WTC11 (cell line): ENCODE measurements at regions not wholly inside any gene's neighbourhood (a gene's known extent, or its start where the extent isn't known, plus 50 kb on each side); places are given as distances from the start of the nearest gene placed in this dataset.

Experiments
- ATAC-seq: fragments of 200-7000 bp; cut with Tn5 transposase; 2 replicates; pipeline ENCODE4 v1.10.0; 2021; ENCODE audit warnings: mild to moderate bottlenecking, moderate library complexity
- CTCF ChIA-PET: fragments of 300-600 bp; sonication (Branson Sonifier 250); formaldehyde crosslinking; loops from one replicate; lab custom pipeline; 2021; ENCODE audit warnings: antibody characterized with exemption; lab: Charles Lee
- POLR2A ChIA-PET: fragments of 350-600 bp; sonication (Branson Sonifier 250); formaldehyde crosslinking; loops from one replicate; lab custom pipeline; 2021; ENCODE audit warnings: antibody characterized with exemption; lab: Charles Lee
- DNase-seq: peaks from one replicate; pipeline ENCODE4 v3.0.0; 2021; ENCODE audit warnings: low spot score
- H3K27ac Mint-ChIP-seq: 2 replicates; pipeline ENCODE4 v1.8.0; 2021; ENCODE audit warnings: mixed read lengths
- H3K27me3 Mint-ChIP-seq: 2 replicates; pipeline ENCODE4 v1.8.0; 2021; ENCODE audit warnings: low read depth, mild to moderate bottlenecking, moderate library complexity, mixed read lengths
- H3K36me3 Mint-ChIP-seq: 2 replicates; pipeline ENCODE4 v1.8.0; 2021; ENCODE audit warnings: mixed read lengths
- H3K4me1 Mint-ChIP-seq: 2 replicates; pipeline ENCODE4 v1.8.0; 2022; ENCODE audit warnings: mixed read lengths
- H3K4me3 Mint-ChIP-seq: 2 replicates; pipeline ENCODE4 v1.8.0; 2021; ENCODE audit warnings: mild to moderate bottlenecking, moderate library complexity, mixed read lengths
- H3K9me3 Mint-ChIP-seq: 2 replicates; pipeline ENCODE4 v1.8.0; 2021; ENCODE audit warnings: mixed read lengths
- AFF4 ChIP-seq: sonication (generic); formaldehyde crosslinking; IDR thresholded peaks from 2 replicates; pipeline ENCODE4 v1.8.1; 2023; ENCODE audit warnings: mild to moderate bottlenecking, missing genetic modification reagents, borderline replicate concordance
- ATF1 ChIP-seq: sonication (generic); formaldehyde crosslinking; IDR thresholded peaks from 2 replicates; pipeline ENCODE4 v1.8.1; 2023; ENCODE audit warnings: mild to moderate bottlenecking, moderate library complexity, missing genetic modification reagents
- ATF3 ChIP-seq: sonication (generic); formaldehyde crosslinking; conservative IDR thresholded peaks from 2 replicates; pipeline ENCODE4 v1.8.1; 2022; ENCODE audit warnings: mild to moderate bottlenecking, missing genetic modification reagents
- CBFB ChIP-seq: sonication (generic); formaldehyde crosslinking; IDR thresholded peaks from 2 replicates; pipeline ENCODE4 v1.8.1; 2022; ENCODE audit warnings: mild to moderate bottlenecking, low read depth, missing genetic modification reagents
- CDX4 ChIP-seq: fragments of 250-450 bp; sonication (Bioruptor Pico); IDR thresholded peaks from 2 replicates; pipeline ENCODE4 v1.9.0; 2021; ENCODE audit warnings: moderate library complexity, mild to moderate bottlenecking, inconsistent platforms, borderline replicate concordance
- E2F4 ChIP-seq: sonication (generic); formaldehyde crosslinking; IDR thresholded peaks from 2 replicates; pipeline ENCODE4 v1.8.1; 2022; ENCODE audit warnings: low read depth, mild to moderate bottlenecking, moderate library complexity, missing genetic modification reagents, borderline replicate concordance
- E2F5 ChIP-seq: sonication (generic); formaldehyde crosslinking; IDR thresholded peaks from 2 replicates; pipeline ENCODE4 v1.8.1; 2022; ENCODE audit warnings: mild to moderate bottlenecking, moderate library complexity, missing genetic modification reagents
- FOXP4 ChIP-seq: sonication (generic); formaldehyde crosslinking; IDR thresholded peaks from 2 replicates; pipeline ENCODE4 v1.8.0; 2022; ENCODE audit warnings: mild to moderate bottlenecking, missing genetic modification reagents
- MLX ChIP-seq: sonication (generic); formaldehyde crosslinking; IDR thresholded peaks from 2 replicates; pipeline ENCODE4 v1.8.1; 2023; ENCODE audit warnings: mild to moderate bottlenecking, missing genetic modification reagents, moderate library complexity
- NFE2L1 ChIP-seq: sonication (generic); formaldehyde crosslinking; IDR thresholded peaks from 2 replicates; pipeline ENCODE4 v1.8.1; 2023; ENCODE audit warnings: missing genetic modification reagents
- SMAD4 ChIP-seq: sonication (generic); formaldehyde crosslinking; IDR thresholded peaks from 2 replicates; pipeline ENCODE4 v1.8.0; 2022; ENCODE audit warnings: mild to moderate bottlenecking, missing genetic modification reagents
- TCF7 ChIP-seq: sonication (generic); formaldehyde crosslinking; IDR thresholded peaks from 2 replicates; pipeline ENCODE4 v1.8.0; 2022; ENCODE audit warnings: mild to moderate bottlenecking, low read depth, missing genetic modification reagents, moderate library complexity
- USF2 ChIP-seq: sonication (generic); formaldehyde crosslinking; IDR thresholded peaks from 2 replicates; pipeline ENCODE4 v1.8.1; 2023; ENCODE audit warnings: mild to moderate bottlenecking, missing genetic modification reagents, moderate library complexity
- ZBTB21 ChIP-seq: sonication (generic); formaldehyde crosslinking; IDR thresholded peaks from 2 replicates; pipeline ENCODE4 v1.8.1; 2023; ENCODE audit warnings: mild to moderate bottlenecking, missing genetic modification reagents, borderline replicate concordance
- ZMAT4 ChIP-seq: fragments of 250-450 bp; sonication (Bioruptor Pico); IDR thresholded peaks from 2 replicates; pipeline ENCODE4 v1.9.0; 2021; ENCODE audit warnings: mild to moderate bottlenecking
- ZNF423 ChIP-seq: fragments of 250-450 bp; sonication (Bioruptor Pico); IDR thresholded peaks from 2 replicates; pipeline ENCODE4 v2.1.2; 2022; ENCODE audit warnings: mild to moderate bottlenecking, moderate library complexity
- ZNF532 ChIP-seq: fragments of 250-450 bp; sonication (Bioruptor Pico); IDR thresholded peaks from 2 replicates; pipeline ENCODE4 v1.9.0; 2021; ENCODE audit warnings: mild to moderate bottlenecking, borderline replicate concordance

- DNase-seq (no peak), ATAC-seq (no peak)
- ChIA-PET CTCF (no interaction called here), POLR2A (no interaction called here)
- no peak overlapping the region for H3K4me3 Mint-ChIP-seq
- no peaks in the 10 kb centered on the region for H3K9me3 Mint-ChIP-seq
- H3K4me1 Mint-ChIP-seq, result peaks cover 7% of the 10 kb centered on the region; the same call in 1 of the 2 replicates
- no peak overlapping the region for H3K27ac Mint-ChIP-seq
- no peaks in the 10 kb centered on the region; the same call in 1 of the 2 replicates for H3K27me3 Mint-ChIP-seq
- no peaks in the 10 kb centered on the region for H3K36me3 Mint-ChIP-seq
- TF ChIP-seq NFE2L1 (CRISPR knock-in tag), result no peak
- TF ChIP-seq AFF4 (CRISPR knock-in tag), result no peak
- TF ChIP-seq E2F4 (CRISPR knock-in tag), result no peak
- no peak for TF ChIP-seq CBFB (CRISPR knock-in tag)
- TF ChIP-seq CDX4 (CRISPR knock-in tag), result no peak
- no peak for TF ChIP-seq ATF1 (CRISPR knock-in tag)
- no peak for TF ChIP-seq FOXP4 (CRISPR knock-in tag)
- no peak for TF ChIP-seq SMAD4 (CRISPR knock-in tag)
- no peak for TF ChIP-seq ZMAT4 (CRISPR knock-in tag)
- no peak for TF ChIP-seq E2F5 (CRISPR knock-in tag)
- TF ChIP-seq ATF3 (CRISPR knock-in tag), result no peak
- TF ChIP-seq, all 79 proteins: peak for 0
Measured at GRCh38 chr10:31140716-31141115, 109.1 kb upstream of the ZNF438 start.

GRCh38 chr10:31142026-31142425, 110.4 kb upstream of the ZNF438 start:
- Mint-ChIP-seq H3K4me3 (no peak overlapping the region), H3K27me3 (no peaks in the 10 kb centered on the region; the same call in 1 of the 2 replicates), H3K9me3 (no peaks in the 10 kb centered on the region), H3K36me3 (no peaks in the 10 kb centered on the region), H3K27ac (no peak overlapping the region), H3K4me1 (peaks cover 17% of the 10 kb centered on the region)
- no peak for ATAC-seq
- no peak for DNase-seq
- POLR2A ChIA-PET, result no interaction called here
- CTCF ChIA-PET, result no interaction called here
- TF ChIP-seq ZMAT4 (CRISPR knock-in tag) (no peak), ZBTB21 (CRISPR knock-in tag) (no peak), ZNF532 (no peak), ZNF423 (CRISPR knock-in tag) (no peak), TCF7 (CRISPR knock-in tag) (no peak), MLX (CRISPR knock-in tag) (no peak), USF2 (no peak)
